Stimulated activated CD8-positive, alpha-beta memory T cell treated with anti-CD3 and anti-CD28 coated beads, Interleukin-4, amount 100 ng/mL, for 4 hours (primary cell): ENCODE measurements at regions not wholly inside any gene's neighbourhood (a gene's known extent, or its start where the extent isn't known, plus 50 kb on each side); places are given as distances from the start of the nearest gene placed in this dataset.

Experiments
- DNase-seq, 2 donors: peaks; one replicate each; pipeline ENCODE4 v3.0.0-alpha.2; 2020; ENCODE audit warnings: low read depth in 2 of 2, low spot score in 1 of 2

DNA sequence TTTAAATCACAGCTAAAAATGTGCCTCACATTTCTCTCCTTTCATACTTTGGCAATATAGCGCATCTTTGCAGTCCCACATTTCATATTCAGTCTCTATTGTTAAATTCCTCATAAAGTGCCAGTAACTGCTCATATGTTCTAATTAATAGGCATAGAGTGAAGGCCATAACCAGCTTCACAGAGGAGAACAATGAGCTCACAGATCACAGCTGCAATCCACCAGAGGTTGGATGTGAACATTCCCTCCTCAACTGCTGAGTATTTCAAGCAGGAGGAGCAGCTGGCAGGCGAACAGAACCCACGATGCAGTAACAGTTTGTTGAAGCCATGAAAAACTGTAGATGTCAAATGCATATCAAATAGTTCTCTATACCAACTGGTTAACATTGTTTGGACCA, 2088.7 kb upstream of the AGA start:
- DNase-seq: no peak

DNA sequence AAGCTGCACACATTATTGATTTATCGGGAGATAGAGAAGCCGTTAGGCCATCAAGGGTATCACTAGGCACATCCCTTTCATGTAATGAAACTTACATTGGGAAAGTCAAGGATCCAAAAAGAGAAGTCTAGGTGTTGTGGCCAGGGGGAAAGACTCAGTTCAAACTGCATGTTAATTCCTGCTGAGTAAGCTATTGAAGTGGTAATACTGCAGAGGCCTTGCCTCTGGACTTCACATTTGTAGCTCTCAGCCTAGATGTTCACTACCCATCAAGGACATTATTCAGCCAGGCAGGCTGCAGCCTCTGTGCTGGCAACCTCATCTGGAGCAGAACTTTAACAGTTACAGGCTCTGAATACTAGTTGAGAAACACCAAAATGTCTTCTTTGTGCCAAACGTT, 2094.5 kb upstream of the AGA start:
- DNase-seq: no peak

DNA sequence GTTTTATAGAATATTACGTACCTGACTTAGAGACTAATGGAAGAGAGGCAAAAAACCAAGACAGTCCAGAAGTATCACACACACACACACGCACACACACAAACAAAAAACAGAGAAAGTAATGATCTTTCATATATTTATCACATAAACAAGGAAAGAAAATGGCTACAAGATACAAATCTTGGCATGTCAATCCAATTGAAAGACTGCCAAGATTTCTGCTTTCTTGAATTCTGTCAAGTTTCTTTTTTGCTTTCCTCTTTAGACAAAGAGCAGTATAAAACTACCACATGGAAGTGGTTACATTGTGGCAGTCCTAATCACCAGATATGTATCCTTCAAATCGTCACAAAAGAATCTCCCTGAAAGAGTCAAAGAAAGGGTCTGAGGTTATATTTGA, 2097.4 kb upstream of the AGA start:
- DNase-seq: no peak

DNA sequence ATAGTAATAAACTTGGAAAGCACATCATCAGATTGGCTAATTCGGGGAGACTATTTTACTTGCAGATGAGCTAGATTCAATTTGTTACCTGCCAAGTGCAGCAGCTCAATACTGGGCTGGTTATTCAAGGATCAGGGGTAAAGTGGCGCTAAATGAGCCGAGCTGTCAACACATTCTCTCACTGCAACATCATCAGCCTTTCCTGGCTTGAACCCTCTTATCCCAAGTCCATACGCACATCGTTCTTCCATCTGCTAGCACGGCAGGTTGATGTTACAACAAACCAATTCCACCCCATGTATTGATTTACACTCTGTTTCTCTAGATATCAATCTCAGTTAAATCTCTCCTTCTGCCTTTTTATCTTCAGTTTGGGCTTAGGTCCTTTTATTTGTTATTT, 2101.5 kb upstream of the AGA start:
- DNase-seq: no peak

DNA sequence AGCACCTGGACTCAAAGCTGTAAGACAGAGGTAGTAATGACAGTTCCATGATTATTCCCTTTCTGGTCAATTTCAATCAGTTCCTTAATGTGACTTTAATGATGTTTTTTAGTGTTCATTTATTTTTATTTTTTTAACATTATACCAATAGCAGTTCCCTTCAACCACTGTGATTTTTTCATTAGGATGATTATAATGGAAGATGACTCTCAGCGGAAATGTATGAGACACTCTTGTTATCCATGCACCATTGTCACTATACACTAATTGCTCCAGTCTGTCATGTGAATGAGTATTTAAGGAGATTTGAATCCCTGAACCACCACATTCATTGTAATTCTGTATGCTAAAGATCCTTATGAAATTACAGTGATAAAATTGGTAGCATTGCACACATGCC, 2102.3 kb upstream of the AGA start:
- DNase-seq: no peak

DNA sequence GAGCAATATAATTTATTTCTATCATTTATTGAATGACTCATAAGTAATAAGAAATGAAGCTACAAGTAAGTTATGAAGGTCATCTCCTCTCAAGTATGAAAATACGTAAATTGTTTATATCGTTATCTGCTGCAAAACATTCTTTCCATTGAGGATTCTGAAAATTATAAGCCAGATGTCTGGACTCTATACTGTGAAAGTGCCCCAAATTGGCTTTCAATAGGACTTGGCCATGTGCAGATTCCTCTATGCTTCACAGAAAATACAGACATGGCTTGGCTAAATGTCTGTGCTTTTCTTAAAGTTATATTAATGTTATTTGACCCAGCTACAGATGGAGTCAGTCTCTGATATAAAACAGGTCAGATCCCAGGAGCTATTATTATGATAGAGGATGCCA, 2109.9 kb upstream of the AGA start:
- no peak for DNase-seq

DNA sequence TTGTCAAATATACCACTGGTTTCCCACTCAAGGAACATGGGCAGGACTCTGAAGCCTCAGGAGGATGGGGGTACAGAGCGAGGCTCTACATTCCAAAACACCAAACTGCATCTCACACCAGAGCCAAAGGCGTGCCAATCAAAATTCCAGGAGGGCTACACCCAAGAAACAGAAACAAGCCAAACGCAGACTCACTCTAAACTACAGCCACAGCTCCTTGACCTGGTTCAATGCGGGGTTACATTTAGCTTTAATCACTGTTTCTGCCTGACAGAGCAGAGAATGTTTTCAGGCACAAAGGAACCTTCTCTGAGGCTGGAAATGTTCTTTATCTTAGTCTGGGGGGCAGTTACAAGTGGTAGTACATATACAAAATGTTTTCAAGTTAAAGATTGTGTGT, 2121.5 kb upstream of the AGA start:
- no peak for DNase-seq

DNA sequence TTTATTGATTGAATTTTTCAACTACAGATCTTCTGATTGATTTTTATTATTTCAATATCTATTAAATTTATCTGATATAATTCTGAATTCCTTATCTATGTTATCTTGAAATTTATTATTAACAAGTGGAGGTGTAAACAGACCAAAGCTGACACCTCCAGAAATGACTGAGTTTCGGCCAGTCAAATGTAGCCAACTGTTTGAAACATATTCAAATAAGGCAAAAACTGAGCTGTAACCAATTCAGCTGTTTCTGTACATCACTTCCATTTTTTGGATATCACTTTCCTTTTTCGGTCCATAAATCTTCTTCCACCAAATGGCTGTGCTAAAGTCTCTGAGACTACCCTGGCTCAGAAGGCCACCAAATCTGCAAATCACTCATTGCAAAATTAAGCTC, 2127.3 kb upstream of the AGA start:
- DNase-seq: no peak

DNA sequence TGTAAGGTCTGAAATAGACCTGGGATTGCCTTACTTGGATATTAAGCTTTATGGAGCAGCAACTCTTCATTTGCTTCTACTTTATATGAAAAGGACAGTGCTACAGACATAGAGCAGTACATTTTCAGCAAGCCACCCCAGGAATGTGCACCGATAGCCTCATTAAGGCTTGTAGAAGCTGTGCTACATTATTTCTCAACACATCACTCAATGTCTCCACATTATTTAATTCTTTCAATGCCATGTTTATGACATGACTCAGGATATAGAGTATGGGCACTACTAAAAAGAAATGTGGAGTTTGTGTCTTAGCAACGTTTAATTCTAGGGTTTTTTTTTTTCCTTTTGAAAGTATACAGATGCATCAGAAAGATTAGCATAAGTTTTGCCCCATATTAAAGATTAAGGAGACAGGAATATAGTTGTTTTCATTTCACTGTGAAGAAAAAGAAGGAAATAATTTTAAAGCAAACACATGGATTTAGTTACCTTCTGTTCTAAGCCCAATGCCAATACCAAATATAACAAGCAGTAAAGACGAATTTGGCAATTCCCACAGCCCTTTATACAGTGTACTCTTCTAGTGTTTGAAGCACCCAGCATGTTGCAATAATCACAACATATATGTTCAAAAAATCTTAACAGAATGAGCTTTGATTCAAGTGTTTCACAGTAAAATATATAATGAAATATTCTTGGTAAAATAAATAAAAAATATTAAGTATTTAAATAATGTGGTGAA, 2140.1 kb upstream of the AGA start:
- DNase-seq: no peak

DNA sequence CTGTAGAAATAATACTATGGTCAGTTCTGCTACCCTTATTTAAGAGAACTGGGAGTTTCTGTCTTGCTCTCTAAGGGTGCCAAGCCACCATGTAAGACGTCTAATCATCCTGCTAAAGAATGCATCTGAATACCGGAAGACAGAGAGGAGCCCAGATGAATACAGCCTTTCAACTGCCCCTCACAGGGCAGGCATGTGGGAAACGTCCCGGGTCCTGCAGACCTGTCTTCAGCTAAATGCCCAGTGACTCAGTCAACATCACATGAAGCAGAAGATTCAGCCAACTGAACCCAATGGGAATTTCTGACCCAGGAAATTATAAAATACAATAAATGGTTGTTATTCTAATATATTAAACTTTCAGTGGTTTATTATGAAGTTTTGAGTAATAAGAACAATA, 2141.0 kb upstream of the AGA start:
- DNase-seq: no peak

DNA sequence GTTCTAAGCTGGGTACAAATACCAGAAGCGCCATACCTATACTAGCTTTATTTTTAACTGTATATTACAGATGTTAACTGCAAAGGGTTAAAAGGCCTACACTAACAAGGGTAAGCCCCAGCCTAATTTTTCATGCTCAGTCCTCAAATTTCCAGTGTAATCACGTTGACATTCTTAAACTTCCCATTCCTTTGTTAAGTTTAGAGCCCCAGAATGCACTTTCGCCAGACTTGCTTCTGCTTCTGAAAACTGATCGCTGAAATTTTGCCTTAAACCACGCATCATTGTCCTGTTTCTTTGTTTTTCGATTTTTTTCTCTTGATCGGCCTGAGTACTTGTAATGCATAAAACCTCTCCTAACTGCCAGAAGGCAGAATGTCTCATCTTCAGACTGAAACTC, 2141.9 kb upstream of the AGA start:
- DNase-seq: no peak

DNA sequence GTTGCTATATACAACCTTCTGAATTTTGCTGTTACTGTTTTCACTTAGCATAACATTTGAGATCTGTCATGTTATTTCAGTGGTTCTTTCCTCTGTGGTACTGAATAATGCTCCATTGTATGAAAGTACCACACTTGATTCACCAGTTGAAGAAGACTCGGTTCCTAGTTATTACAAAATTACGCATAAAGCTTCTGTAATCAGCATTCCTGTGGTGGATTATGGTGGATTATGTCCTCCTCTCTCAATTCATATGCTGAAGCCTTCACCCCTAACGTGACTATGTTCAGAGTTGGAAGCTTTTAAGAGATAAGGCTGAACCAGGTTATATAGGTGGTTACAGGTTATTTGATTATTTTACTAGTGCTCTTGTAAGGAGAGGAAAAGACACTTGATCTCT, 2143.5 kb upstream of the AGA start:
- DNase-seq: no peak

DNA sequence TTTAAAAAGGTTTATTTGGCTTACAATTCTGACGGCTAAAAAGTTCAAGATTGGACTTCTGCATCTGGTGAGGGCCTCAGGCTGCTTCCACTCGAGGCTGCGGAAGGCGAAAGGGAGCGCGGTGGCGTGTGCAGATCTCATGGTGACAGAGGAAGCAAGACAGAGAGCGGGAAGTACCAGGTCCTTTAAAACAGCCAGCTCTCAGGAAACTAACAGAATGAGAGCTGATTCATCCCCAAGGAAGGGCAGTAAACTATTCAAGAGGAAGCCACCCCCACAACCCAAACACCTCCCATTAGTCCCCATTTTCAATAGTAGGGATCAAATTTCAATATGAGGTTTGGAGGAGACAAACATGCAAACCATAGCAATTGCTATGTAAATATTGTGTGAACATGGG, 2144.2 kb upstream of the AGA start:
- no peak for DNase-seq

DNA sequence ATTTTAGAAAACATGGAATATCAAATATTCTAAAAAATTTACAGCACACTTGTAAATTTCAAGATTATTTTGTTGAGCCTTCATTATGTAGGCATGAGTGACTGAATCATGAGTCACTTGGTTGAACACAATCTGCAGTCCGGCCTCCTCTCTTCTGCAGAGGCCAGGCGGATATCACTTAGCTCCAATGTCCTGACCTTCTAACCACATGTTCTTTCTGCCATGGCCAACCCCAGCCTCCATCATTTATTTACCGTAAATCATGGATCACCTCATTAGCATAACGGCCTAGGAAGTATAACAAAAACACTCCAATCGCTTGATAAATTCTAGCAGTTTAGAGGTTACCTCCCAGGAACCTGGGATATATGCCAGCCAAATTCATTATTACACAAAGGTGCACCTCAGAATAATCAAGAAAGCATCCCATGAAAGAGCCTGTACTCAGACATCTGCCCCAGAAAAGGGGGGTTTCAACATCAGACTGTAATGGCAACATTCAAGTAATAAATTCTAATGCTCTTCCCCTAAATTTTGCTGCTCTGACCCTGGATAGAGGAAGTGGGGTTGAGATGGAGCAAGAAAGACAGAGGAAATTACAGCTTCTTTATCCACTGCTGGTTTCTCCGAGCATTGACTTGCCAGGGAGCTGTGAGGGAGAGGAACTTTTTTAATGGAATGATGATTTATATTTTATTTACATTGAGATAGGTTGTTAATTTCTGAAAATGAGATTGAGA, 2153.6 kb upstream of the AGA start:
- DNase-seq: no peak

DNA sequence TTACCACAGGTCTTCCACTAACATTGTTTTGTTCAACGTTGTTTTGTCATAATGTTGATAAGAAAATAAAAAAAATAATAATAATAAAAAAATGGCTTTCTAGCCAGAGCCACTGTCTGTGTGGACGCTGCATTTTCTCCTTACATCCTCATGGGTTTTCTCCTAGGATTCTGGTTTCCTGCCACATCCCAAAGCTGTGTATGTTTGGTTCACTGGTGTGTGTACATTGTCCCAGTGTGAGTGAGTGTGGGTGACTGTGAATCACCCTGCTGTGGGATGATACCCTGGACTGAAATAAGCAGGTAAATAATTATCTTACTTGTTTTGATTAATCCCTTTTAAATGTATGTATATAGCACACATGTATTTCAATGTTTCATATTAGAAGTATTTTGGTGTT, 2154.4 kb upstream of the AGA start:
- DNase-seq: no peak

DNA sequence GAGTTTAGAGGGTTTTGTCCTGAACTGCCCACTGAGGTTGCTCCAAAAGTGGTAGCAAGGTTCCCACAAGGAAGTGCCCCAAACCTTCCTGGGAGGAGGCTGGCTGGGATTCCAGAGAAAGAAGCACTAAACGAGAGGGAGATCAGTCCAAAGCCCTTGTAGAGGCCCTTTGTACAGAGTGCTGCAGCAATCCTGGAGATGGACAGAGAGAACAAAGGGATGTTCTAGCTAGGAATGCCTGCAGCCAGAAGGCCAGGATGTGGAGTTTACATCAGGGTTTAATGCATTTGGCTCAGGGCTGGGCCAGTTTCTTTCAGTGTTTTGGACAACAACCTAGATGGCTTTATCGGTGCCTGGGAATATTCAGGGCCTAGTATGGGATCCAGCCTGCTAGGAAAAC, 2155.1 kb upstream of the AGA start:
- DNase-seq: no peak

DNA sequence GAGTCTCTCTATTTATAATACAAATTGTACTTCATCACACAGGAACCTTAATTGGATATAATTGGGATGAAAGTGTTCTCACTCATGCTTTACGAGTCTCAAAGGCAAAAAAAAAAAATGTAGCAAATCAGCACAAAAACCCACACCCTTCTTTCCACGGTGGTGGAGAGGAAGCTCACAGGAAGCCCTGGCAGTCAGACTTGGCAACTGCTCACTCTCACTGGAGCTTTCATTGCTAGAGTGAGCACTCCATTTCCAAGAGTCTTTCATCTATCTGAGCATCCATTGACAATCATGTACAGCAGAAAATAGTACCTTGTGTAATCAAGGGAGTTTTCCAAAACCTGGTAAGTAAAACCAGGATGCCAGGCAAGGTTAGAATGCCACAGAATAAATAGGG, 2159.4 kb upstream of the AGA start:
- no peak for DNase-seq

DNA sequence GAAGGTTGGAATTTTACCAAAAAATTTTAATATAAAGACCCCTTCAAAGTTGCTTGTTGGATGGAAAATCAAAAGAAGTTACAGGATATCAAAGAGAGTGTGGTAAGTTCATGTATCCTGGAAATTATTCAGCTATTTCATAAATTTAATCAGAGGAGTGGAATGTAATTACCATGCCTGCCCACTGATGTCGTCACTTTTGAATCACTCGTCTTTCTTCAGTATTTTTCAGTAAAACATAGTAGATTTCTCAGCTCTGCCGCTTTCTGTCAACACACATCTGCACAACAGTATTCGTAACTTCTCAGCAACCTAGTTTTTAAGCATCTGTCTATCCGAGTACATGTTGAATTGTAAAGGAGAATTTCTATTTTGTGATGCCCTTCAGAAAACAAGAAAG, 2163.0 kb upstream of the AGA start:
- DNase-seq: no peak

DNA sequence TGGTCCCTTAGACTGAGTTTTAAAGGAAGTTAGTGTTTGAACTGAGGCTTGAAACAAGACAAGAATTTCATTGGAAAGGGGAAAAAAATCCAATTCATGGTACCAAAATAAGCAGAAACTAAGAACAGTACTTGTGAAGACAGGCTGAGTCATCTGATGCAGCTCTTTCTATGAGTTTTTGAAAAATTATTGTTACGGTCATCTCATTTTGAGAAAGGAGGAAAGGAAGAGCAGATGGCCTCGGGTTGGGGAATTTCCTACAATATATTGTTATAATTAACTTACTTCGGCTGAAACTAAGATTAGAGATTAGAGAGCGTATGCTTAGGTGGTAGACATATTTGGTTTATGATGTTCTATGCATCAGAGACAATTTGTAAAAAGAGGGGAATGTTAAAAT, 2164.8 kb upstream of the AGA start:
- no peak for DNase-seq

DNA sequence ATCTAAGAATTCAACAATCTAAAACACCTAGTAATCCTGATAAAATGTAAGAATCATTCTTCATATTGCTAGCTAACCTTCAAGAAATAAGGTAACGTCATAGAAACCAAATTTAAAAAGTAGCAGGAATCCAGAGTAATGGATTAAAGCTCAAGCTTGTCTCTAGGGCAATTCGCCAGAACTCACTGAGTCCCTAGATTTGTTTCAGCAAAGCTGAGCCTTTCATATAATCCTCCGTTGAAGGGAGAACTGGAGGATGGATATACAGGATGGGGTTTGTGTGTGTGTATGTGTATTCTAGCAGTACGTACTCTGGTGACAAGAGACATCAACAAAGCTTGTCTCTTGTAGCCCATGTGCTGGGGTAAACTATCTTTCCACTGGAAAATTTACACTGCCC, 2173.5 kb upstream of the AGA start:
- no peak for DNase-seq

DNA sequence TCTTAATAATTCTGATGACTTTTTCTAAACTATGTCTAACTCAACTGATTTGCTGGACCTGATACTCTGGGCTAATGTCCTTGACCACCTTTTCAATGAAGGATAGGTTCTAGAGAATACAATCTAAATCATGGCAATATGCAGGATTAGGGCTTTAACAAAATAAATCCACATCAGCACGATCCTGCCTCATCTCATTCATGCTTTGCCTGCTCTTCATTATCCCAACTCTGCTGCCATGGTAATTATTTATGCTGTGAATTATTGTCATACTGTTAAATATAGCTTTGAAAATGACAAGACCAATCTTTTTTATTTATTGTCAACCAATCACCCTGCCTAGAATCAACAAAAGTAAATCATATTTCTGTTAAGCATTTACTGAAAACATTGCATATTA, 2176.7 kb upstream of the AGA start:
- DNase-seq: no peak

DNA sequence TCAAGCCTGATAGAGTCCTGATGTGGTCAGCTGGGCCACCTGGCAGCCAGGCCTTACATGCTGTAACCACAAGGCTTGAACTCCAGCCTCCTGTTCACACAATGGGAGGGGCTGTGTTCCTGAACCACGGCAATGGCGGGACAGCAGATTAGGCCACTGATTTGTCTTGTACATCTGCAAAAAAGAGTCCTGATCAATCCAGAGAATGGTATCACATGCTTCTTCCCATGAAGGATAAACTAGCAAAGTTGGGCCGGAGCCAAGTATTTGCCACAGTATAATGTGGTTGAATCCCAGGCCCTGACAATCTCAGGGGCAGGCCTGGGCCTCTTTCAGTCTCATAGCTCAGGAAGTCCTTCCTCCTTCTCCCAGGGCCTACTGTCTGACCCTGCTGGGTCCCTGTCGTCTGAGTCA, 2182.5 kb upstream of the AGA start:
- no peak for DNase-seq

DNA sequence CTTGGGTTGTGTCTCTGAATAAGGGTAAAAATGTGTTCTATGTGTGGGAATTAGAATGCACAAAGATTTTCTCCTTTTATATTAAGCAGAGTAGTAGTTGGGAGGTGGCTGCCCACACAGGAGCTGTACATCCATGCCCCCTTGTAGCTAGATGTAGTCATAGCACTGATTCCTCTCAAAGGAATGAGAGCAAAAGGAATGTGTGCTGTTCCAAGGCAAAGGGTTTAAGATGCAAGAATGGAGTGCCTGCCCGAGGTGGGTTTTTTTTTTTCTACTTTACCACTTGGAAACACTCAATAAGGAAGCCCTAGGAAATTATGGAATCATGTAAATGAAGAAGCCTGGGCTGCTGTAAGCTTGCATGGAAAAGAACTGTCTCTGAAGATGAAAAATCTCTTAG, 2183.2 kb upstream of the AGA start:
- DNase-seq: no peak
